A549 (cell line): ENCODE measurements at regions not wholly inside any gene's neighbourhood (a gene's known extent, or its start where the extent isn't known, plus 50 kb on each side); places are given as distances from the start of the nearest gene placed in this dataset.

Experiments
- BHLHE40 ChIP-seq: IDR thresholded peaks from 2 replicates; pipeline ENCODE4 v1.6.1; 2012; ENCODE audit warnings: low read depth, low read length, inconsistent platforms
- CTCF ChIP-seq: fragments of >200 bp; sonication (Bioruptor Twin); formaldehyde crosslinking; IDR thresholded peaks from 3 replicates; pipeline ENCODE4 v1.5.1; 2016
- ESRRA ChIP-seq: fragments of 150-350 bp; IDR thresholded peaks from 2 replicates; pipeline ENCODE4 v1.6.1; 2014; ENCODE audit warnings: mild to moderate bottlenecking, low read length, borderline replicate concordance
- HDAC2 ChIP-seq: fragments of 200-600 bp; sonication (generic); IDR thresholded peaks from 2 replicates; pipeline ENCODE4 v1.6.1; 2016
- JUNB ChIP-seq: fragments of >200 bp; sonication (Bioruptor Twin); formaldehyde crosslinking; IDR thresholded peaks from 2 replicates; pipeline ENCODE4 v1.6.1; 2016
- MAFK ChIP-seq: fragments of 450-650 bp; IDR thresholded peaks from 2 replicates; pipeline ENCODE4 v1.6.1; 2014; ENCODE audit not compliant: partially characterized antibody
- MAZ ChIP-seq: fragments of 150-350 bp; IDR thresholded peaks from 2 replicates; pipeline ENCODE4 v1.6.1; 2014; ENCODE audit warnings: antibody characterized with exemption, low read depth, low read length, borderline replicate concordance
- POLR2A ChIP-seq: IDR thresholded peaks from 2 replicates; pipeline ENCODE4 v1.6.1; 2012; ENCODE audit warnings: mild to moderate bottlenecking, low read length
- RFX5 ChIP-seq: fragments of 450-650 bp; IDR thresholded peaks from 2 replicates; pipeline ENCODE4 v1.7.1; 2014; ENCODE audit warnings: antibody characterized with exemption, mild to moderate bottlenecking, moderate library complexity
- SMC3 ChIP-seq: fragments of >200 bp; sonication (Bioruptor Twin); formaldehyde crosslinking; IDR thresholded peaks from 3 replicates; pipeline ENCODE4 v1.6.1; 2018; ENCODE audit warnings: inconsistent platforms
- ZNF302 ChIP-seq: fragments of 250-450 bp; sonication (Bioruptor Pico); IDR thresholded peaks from 2 replicates; pipeline ENCODE4 v1.9.0; 2021; ENCODE audit warnings: inconsistent platforms, mild to moderate bottlenecking, moderate library complexity

GRCh38 chr15:97009031-97009431, 678.5 kb downstream of the NR2F2 start:
- no peak for TF ChIP-seq CTCF
- no peak for TF ChIP-seq HDAC2
- no peak for TF ChIP-seq BHLHE40
- no peak for TF ChIP-seq MAFK
- TF ChIP-seq SMC3, result no peak
- TF ChIP-seq POLR2A, result no peak
- TF ChIP-seq MAZ, result no peak
- no peak for TF ChIP-seq JUNB
- no peak for TF ChIP-seq ZNF302 (CRISPR knock-in tag)
- no peak for TF ChIP-seq RFX5
- TF ChIP-seq ESRRA, result no peak
